NCI-H1092 treated with DMSO at 0.1 percent for 48 hours (cell line): ENCODE measurements at regions not wholly inside any gene's neighbourhood (a gene's known extent, or its start where the extent isn't known, plus 50 kb on each side); places are given as distances from the start of the nearest gene placed in this dataset.

Source experiments
- DNase-seq: peaks from one replicate; lab custom pipeline; 2025; lab: John Stamatoyannopoulos, UW

DNA sequence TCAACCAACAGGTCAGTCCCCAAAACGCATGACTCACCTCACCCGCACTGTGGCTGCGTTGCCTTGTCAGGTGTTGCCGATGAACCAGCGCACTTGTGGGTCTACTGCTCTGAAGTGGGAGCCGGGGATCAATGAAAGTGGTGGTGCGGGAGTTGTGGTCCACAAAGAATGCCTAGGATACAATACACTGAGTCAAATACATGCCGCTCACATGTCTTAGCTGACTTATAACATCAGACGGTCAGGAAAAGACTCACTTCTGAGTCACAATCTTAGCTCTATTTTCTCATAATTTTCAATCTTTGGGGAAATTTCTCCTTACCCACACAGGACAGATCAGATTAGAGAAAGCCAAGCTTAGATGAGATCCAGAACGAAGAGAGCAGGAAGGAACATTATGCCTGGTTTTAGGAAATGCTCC, 107.1 kb upstream of the STK17B start:
- no peak for DNase-seq

GRCh38 chr2:196279541-196279940, 108.2 kb upstream of the STK17B start:
- DNase-seq: no peak

DNA sequence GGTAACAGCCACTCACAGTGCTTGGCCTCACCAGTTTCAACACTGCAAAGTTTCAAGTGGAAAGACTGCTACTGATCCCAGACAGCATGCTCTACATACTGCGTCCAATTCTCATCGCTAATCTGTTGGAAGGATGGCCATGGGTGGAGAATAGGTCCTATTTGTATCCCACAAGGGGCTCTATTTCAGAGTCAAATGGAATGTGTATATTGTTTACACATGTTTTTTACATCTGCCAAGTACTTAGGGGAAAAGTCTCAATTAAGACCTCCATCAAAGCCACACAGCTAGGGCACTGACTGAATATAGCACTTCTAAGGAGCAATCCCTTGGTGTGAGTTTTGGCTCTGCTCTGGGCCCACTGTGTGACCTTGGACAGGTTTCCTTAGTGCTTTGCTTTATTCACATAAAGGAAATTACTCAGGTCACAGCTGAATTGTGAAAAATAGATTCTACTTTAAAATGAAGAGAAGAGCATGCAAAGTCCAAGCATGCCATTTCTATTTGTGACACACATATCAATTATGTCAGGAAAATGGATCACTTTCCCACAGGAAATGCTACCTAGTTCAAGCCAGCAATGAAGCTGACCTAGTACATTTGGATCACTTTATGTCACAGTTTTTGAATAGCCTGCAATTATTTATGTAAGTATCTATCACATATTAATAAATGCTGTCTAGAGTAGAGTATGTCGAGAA, 112.9 kb upstream of the STK17B start:
- DNase-seq: no peak

- no peak for DNase-seq
These were observed 113.6 kb upstream of the STK17B start for GRCh38 chr2:196284866-196285557.

GRCh38 chr2:196286821-196287220, 115.4 kb upstream of the STK17B start:
- no peak for DNase-seq

GRCh38 chr2:196287523-196287922, 116.1 kb upstream of the STK17B start:
- DNase-seq: no peak

GRCh38 chr2:196288006-196288538, 116.7 kb upstream of the STK17B start:
- no peak for DNase-seq

DNA sequence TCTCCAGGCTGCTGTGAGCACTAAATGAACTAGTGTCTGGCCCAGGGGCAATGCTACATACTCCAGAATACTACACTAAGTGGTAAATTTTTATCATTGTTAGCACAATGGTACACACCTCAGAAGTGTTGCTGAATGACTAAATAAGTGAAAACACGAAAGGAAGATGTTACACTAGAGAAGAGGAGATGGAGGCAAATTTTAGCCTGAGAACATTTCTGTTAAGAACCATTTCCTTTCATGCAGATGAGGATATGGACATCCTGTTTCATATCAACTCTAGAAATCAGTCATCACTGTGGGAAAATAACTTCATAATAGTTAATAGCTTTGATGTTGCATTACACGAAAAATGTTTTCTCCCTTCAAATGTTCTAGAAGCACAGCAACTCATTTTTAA, 117.6 kb upstream of the STK17B start:
- DNase-seq: no peak

- DNase-seq: no peak
These were observed 118.8 kb upstream of the STK17B start for GRCh38 chr2:196290136-196290535.

- no peak for DNase-seq
These were observed 119.2 kb upstream of the STK17B start for GRCh38 chr2:196290569-196290968.

DNA sequence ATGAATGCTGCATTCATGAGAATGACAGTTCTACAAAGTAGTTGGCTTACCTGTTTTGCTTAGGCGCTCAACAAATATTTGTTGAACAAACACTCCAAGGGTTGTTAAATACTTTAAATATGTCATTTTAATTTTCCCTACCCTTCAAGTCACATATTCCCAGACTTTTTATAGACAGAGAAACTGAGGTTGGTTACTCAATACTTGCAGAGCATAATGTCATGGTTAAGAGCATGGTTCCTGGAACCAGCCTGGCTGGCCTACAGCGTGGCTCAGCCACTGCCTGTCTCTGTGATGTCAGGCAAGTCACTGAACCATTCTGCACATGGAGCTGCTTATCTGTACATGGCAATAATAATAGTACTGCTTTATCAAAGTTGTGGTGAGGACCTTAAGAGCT, 120.0 kb upstream of the STK17B start:
- no peak for DNase-seq

- no peak for DNase-seq
These were observed 120.8 kb upstream of the STK17B start for GRCh38 chr2:196291873-196292800.

DNA sequence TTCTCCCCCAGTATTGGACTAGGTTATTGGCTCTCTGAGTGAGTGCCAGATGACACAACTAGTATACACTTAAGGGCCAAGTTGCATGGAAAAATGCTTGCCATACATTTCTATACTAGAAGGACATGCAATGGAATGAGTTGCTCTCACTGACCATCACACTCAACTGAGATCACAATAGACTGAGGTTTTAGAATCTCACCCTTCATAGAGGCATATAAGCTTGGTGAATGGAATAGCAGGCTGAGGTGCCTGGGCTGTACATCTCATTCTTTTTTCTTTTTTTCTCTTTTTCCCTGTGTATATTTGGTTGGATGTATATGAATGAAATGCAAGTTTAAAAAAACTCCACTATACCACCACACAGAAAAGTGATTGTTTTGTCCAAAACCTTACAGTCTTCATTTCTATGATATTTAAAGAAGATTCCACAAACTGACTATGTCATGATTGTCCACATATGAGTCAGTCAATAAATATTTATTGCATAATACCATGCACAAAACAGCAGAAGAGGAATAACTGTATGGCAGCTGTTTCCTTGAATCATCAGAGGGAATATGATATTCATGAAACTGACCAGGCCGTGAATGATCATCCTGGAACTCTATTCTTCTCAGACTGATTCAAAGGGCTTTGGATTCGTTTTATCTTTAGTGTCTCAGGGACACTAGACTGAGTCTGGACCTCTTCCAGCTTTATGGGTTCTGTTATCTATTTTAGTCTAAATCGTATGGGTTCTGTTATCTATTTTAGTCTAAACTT, 122.6 kb upstream of the STK17B start:
- DNase-seq: no peak

GRCh38 chr2:196294516-196294909, 123.1 kb upstream of the STK17B start:
- DNase-seq: no peak

- no peak for DNase-seq
These were observed 123.6 kb upstream of the STK17B start for GRCh38 chr2:196295005-196295404.

DNA sequence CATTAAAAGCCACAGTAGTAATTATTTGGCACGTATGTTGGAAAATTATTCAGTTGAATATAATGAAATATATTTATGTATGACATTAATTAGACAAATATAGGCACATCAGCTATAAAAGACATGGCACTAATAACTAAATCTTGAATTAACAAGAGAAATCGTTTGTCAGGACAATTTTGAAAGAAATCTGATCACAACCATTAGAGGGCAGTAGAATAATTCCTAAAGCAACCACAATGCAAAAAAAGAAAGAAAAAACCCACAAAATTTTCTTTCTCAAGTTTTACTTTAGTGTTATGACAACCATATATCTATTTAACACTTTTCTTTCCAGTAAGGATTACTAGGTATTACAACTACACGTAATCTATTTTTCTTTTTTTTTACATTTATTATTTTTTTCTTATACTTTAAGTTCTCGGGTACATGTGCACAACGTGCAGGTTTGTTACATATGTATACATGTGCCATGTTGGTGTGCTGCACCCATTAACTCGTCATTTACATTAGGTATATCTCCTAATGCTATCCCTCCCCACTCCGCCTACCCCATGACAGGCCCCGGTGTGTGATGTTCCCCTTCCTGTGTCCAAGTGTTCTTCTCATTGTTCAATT, 126.8 kb upstream of the STK17B start:
- peak; percentile 8 for DNase-seq

GRCh38 chr2:196307775-196308305, 136.5 kb upstream of the STK17B start:
- no peak for DNase-seq

DNA sequence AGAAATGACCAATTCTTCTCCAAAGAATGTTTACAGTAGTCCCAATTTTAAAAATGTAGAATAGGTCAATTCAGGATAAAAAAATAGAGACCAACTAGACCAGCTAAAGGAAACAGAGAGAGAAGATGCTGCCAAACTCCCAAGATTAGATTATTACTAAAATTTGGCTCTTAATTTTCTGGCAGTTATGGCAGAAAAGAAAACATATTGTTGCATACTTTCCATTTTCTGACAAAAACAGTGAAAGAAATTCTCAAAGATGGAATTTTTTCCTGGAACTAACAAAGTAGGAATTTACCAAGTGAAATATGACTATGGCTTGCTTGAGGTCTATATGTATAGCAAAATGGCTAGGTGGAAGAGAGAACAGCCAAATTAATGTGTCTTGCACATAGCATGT, 138.3 kb upstream of the STK17B start:
- no peak for DNase-seq

GRCh38 chr2:196314157-196314556, 142.8 kb upstream of the STK17B start:
- DNase-seq: no peak

GRCh38 chr2:196314780-196315179, 143.4 kb upstream of the STK17B start:
- DNase-seq: no peak
